Transverse colon (tissue), 4 donors: ENCODE measurements at regions not wholly inside any gene's neighbourhood (a gene's known extent, or its start where the extent isn't known, plus 50 kb on each side); places are given as distances from the start of the nearest gene placed in this dataset.
"Not testable (repeated sequence)": the region's sequence is repeated elsewhere in the genome, so short reads cannot be mapped to it uniquely, and the experiment has no call there.

Experiments
- DNase-seq: peaks from one replicate; pipeline ENCODE4 v3.0.0-alpha.2; 2019
- H3K27ac ChIP-seq, 4 donors: fragments of 200-600 bp; sonication (generic); 2 replicates each; pipeline ENCODE4 v1.5.1; 2016 to 2018; ENCODE audit warnings: inconsistent platforms in 4 of 4
- H3K27me3 ChIP-seq: fragments of 200-600 bp; sonication (generic); 2 replicates; pipeline ENCODE4 v1.5.1; 2017; ENCODE audit warnings: inconsistent platforms
- H3K36me3 ChIP-seq, 4 donors: fragments of 200-600 bp; sonication (generic); 2 replicates each; pipeline ENCODE4 v1.5.1; 2017 to 2019; ENCODE audit warnings: inconsistent platforms in 4 of 4
- H3K4me1 ChIP-seq, 4 donors: fragments of 200-600 bp; sonication (generic); 2 replicates each; pipeline ENCODE4 v1.5.1; 2017 to 2020; ENCODE audit warnings: inconsistent platforms in 4 of 4
- H3K4me3 ChIP-seq, 4 donors: fragments of 200-600 bp; sonication (generic); 1 replicate in 1 of 4; 2 replicates in 3 of 4; pipeline versions ENCODE4 v1.5.1 to v1.6.1; 2017 to 2019; ENCODE audit warnings: inconsistent platforms in 4 of 4
- H3K9me3 ChIP-seq, 2 donors: fragments of 200-600 bp; sonication (generic); 2 replicates each; pipeline ENCODE4 v1.5.1; 2017 to 2019; ENCODE audit warnings: inconsistent platforms in 2 of 2
- CTCF ChIP-seq, 5 experiments: fragments of 200-600 bp in 3 of 5; fragments of 450-650 bp in 2 of 5; sonication (generic) in 3 of 5; IDR thresholded peaks; 1 replicate in 2 of 5; 2 replicates in 3 of 5; pipeline ENCODE4 v1.5.1; 2016 to 2017; ENCODE audit warnings: antibody characterized with exemption in 5 of 5, inconsistent platforms in 3 of 5, mild to moderate bottlenecking in 2 of 5, moderate library complexity in 1 of 5
- EP300 ChIP-seq: sonication (generic); formaldehyde crosslinking; IDR thresholded peaks from one replicate; pipeline ENCODE4 v1.6.1; 2017; ENCODE audit warnings: antibody characterized with exemption, low read depth
- POLR2A ChIP-seq: fragments of 450-650 bp; IDR thresholded peaks from one replicate; pipeline ENCODE4 v1.6.1; 2016; ENCODE audit warnings: antibody characterized with exemption, mild to moderate bottlenecking, moderate library complexity
- POLR2AphosphoS5 ChIP-seq, 3 donors: sonication (generic); formaldehyde crosslinking; IDR thresholded peaks; one replicate each; pipeline ENCODE4 v1.6.1; 2016; ENCODE audit warnings: antibody characterized with exemption in 3 of 3
- WGBS, 2 donors: methylation state at CpG; one replicate each; pipeline ENCODE4 v1.1.5; 2018; ENCODE audit warnings: low coverage in 1 of 2; 5-methylcytosine and 5-hydroxymethylcytosine counted together
- in situ Hi-C, 4 donors: fragments of 200-750 bp; cut with MboI; loops; one replicate each; pipeline versions ENCODE4 v1.15.0 to v1.15.1; 2017; ENCODE audit warnings: low sequenced_read_pairs in 3 of 4, low pct_ligation_motif_present in 1 of 4, low pct_unique_long_range_greater_than_20kb in 1 of 4
- intact Hi-C: fragments of 100-400 bp; cut with DNase I; formaldehyde crosslinking; loops from one replicate; pipeline ENCODE4 v1.15.1; 2023; ENCODE audit warnings: low total_unique reads

GRCh38 chr16:66175058-66175457 is 191.4 kb upstream of the CDH5 start:
- Histone ChIP-seq H3K4me3 (no peak overlapping the region), H3K9me3 (no peaks in the 10 kb centered on the region), H3K27ac (no peak overlapping the region), H3K36me3 (no peaks in the 10 kb centered on the region), H3K4me1 (no peaks in the 10 kb centered on the region), H3K27me3 (no peaks in the 10 kb centered on the region)
- TF ChIP-seq POLR2AphosphoS5 (IDR thresholded peaks at IDR 0.05) (no peak), EP300 (no peak), CTCF (IDR thresholded peaks at IDR 0.05) (no peak), POLR2A (no peak)
- intact Hi-C loops (no loop called here), in situ Hi-C loops (no loop called here)
- DNase-seq, result no peak
- 84 to 86% methylated on average over 5 of the region's 5 CpGs for WGBS, 2 donors

- in situ Hi-C loops, intact Hi-C loops, H3K27ac ChIP-seq: not testable (repeated sequence)
Observed at GRCh38 chr16:66173796-66174195, 192.7 kb upstream of the CDH5 start.

GRCh38 chr16:66173181-66173580 is 193.3 kb upstream of the CDH5 start:
- H3K27me3 ChIP-seq, intact Hi-C loops, H3K27ac ChIP-seq, H3K4me3 ChIP-seq, DNase-seq, H3K4me1 ChIP-seq, H3K36me3 ChIP-seq, H3K9me3 ChIP-seq, in situ Hi-C loops: not testable (repeated sequence)
- 52 to 81% methylated on average over 3 to 6 of the region's 6 CpGs for WGBS, 2 donors

More at GRCh38 chr16:66173796-66174195, 192.7 kb upstream of the CDH5 start:
- H3K9me3 ChIP-seq, H3K4me1 ChIP-seq, H3K36me3 ChIP-seq, H3K4me3 ChIP-seq, H3K27me3 ChIP-seq, DNase-seq: not testable (repeated sequence)
- WGBS, 2 donors, result 73 to 96% methylated on average over 5 to 10 of the region's 10 CpGs

- no peaks in the 10 kb centered on the region for H3K4me1 ChIP-seq
- no peak for DNase-seq
- H3K27me3 ChIP-seq, result no peaks in the 10 kb centered on the region
- no peak overlapping the region for H3K27ac ChIP-seq
- 72 to 85% methylated on average over 3 to 4 of the region's 4 CpGs for whole genome bisulfite sequencing, 2 donors
- in situ Hi-C loops (no loop called here), intact Hi-C loops (no loop called here)
- no peaks in the 10 kb centered on the region for H3K36me3 ChIP-seq
- TF ChIP-seq POLR2A, result no peak
- no peak for TF ChIP-seq CTCF (IDR thresholded peaks at IDR 0.05)
- TF ChIP-seq EP300, result no peak
- TF ChIP-seq POLR2AphosphoS5 (IDR thresholded peaks at IDR 0.05), result no peak
- no peak overlapping the region for H3K4me3 ChIP-seq
- H3K9me3 ChIP-seq, result no peaks in the 10 kb centered on the region
Observed at GRCh38 chr16:66172463-66172862, 194.0 kb upstream of the CDH5 start.

GRCh38 chr16:66171578-66171977 is 194.9 kb upstream of the CDH5 start:
- TF ChIP-seq POLR2AphosphoS5 (IDR thresholded peaks at IDR 0.05), result no peak
- no peak for TF ChIP-seq POLR2A
- TF ChIP-seq EP300, result no peak
- TF ChIP-seq CTCF (IDR thresholded peaks at IDR 0.05), result no peak
- Histone ChIP-seq H3K27me3 (no peaks in the 10 kb centered on the region), H3K4me1 (no peaks in the 10 kb centered on the region), H3K36me3 (no peaks in the 10 kb centered on the region), H3K27ac (no peak overlapping the region), H3K9me3 (no peaks in the 10 kb centered on the region), H3K4me3 (no peak overlapping the region)
- in situ Hi-C loops (no loop called here), intact Hi-C loops (no loop called here)
- WGBS, 2 donors, result 40 to 84% methylated on average over 1 to 3 of the region's 3 CpGs
- no peak for DNase-seq
